Neuronal stem cell (in vitro differentiated cells): ENCODE measurements at regions not wholly inside any gene's neighbourhood (a gene's known extent, or its start where the extent isn't known, plus 50 kb on each side); places are given as distances from the start of the nearest gene placed in this dataset.

ENCODE experiments used
- DNase-seq: peaks from one replicate; pipeline ENCODE4 v3.0.0-alpha.2; 2013; ENCODE audit warnings: low spot score
- H2AFZ ChIP-seq: one replicate; pipeline ENCODE4 v1.6.1; 2013; ENCODE audit warnings: mild to moderate bottlenecking, low read length, inconsistent platforms
- H2AK5ac ChIP-seq: 2 replicates; pipeline ENCODE4 v1.6.1; 2013; ENCODE audit warnings: low read depth, mild to moderate bottlenecking, inconsistent platforms, low read length, moderate library complexity, mixed read lengths
- H2BK120ac ChIP-seq: 2 replicates; pipeline ENCODE4 v1.6.1; 2013; ENCODE audit warnings: low read depth, mild to moderate bottlenecking, inconsistent platforms, low read length, moderate library complexity, mixed read lengths
- H2BK12ac ChIP-seq: one replicate; pipeline ENCODE4 v1.6.1; 2013; ENCODE audit warnings: low read length, inconsistent platforms
- H2BK15ac ChIP-seq: 2 replicates; pipeline ENCODE4 v1.6.1; 2013; ENCODE audit warnings: mild to moderate bottlenecking, low read length, inconsistent platforms, mixed read lengths
- H2BK5ac ChIP-seq: one replicate; pipeline ENCODE4 v1.6.1; 2013; ENCODE audit warnings: inconsistent platforms, mild to moderate bottlenecking, low read length, moderate library complexity
- H3K14ac ChIP-seq: one replicate; pipeline ENCODE4 v1.6.1; 2013; ENCODE audit warnings: low read length, inconsistent platforms
- H3K18ac ChIP-seq: 2 replicates; pipeline ENCODE4 v1.6.1; 2013; ENCODE audit warnings: low read length, inconsistent platforms
- H3K23ac ChIP-seq: 2 replicates; pipeline ENCODE4 v1.6.1; 2013; ENCODE audit warnings: low read depth, mild to moderate bottlenecking, mixed read lengths, low read length, inconsistent platforms; ENCODE audit not compliant: poor library complexity
- H3K27ac ChIP-seq: replicated peaks from 3 replicates; pipeline ENCODE4 v1.5.1; 2013; ENCODE audit warnings: low read length, inconsistent platforms
- H3K27me3 ChIP-seq, 3 experiments: 2 replicates each; pipeline ENCODE4 v1.6.1; 2013; ENCODE audit warnings: low read length in 3 of 3, mild to moderate bottlenecking in 2 of 3, inconsistent platforms in 1 of 3, low read depth in 1 of 3, mixed read lengths in 1 of 3, moderate library complexity in 1 of 3; ENCODE audit not compliant: control insufficient read depth in 3 of 3, insufficient read depth in 3 of 3
- H3K36me3 ChIP-seq, 2 donors: replicated peaks in 1 of 2; 2 replicates each; pipeline ENCODE4 v1.6.1; 2013; ENCODE audit warnings: low read length in 2 of 2; ENCODE audit not compliant: control insufficient read depth in 2 of 2, insufficient read depth in 2 of 2
- H3K4ac ChIP-seq: 2 replicates; pipeline ENCODE4 v1.6.1; 2013; ENCODE audit warnings: inconsistent platforms, mild to moderate bottlenecking, low read length, moderate library complexity
- H3K4me1 ChIP-seq, 2 donors: 1 replicate in 1 of 2; 2 replicates in 1 of 2; pipeline ENCODE4 v1.6.1; 2013; ENCODE audit warnings: low read length in 2 of 2, low read depth in 1 of 2; ENCODE audit not compliant: control insufficient read depth in 2 of 2, insufficient read depth in 1 of 2
- H3K4me2 ChIP-seq: one replicate; pipeline ENCODE4 v1.6.1; 2013; ENCODE audit warnings: mild to moderate bottlenecking, low read length, inconsistent platforms; ENCODE audit not compliant: insufficient read depth, poor library complexity, severe bottlenecking
- H3K4me3 ChIP-seq, 2 donors: 2 replicates each; pipeline ENCODE4 v1.5.1; 2013; ENCODE audit warnings: low read length in 2 of 2, mild to moderate bottlenecking in 2 of 2, inconsistent platforms in 1 of 2, moderate library complexity in 1 of 2
- H3K79me1 ChIP-seq: one replicate; pipeline ENCODE4 v1.6.1; 2013; ENCODE audit warnings: low read depth, mild to moderate bottlenecking, inconsistent platforms, low read length, moderate library complexity
- H3K9ac ChIP-seq: one replicate; pipeline ENCODE4 v1.6.1; 2013; ENCODE audit warnings: mild to moderate bottlenecking, low read depth, low read length, inconsistent platforms; ENCODE audit not compliant: poor library complexity
- H3K9me3 ChIP-seq, 2 donors: replicated peaks in 1 of 2; 2 replicates each; pipeline versions ENCODE3 to v1.6.1; 2013; ENCODE audit warnings: low read length in 2 of 2, mild to moderate bottlenecking in 2 of 2, inconsistent platforms in 1 of 2, low read depth in 1 of 2, mixed read lengths in 1 of 2, moderate library complexity in 1 of 2; ENCODE audit not compliant: control insufficient read depth in 2 of 2, insufficient read depth in 1 of 2
- H4K8ac ChIP-seq: one replicate; pipeline ENCODE4 v1.6.1; 2013; ENCODE audit warnings: low read depth, mild to moderate bottlenecking, inconsistent platforms, low read length, moderate library complexity
- H4K91ac ChIP-seq: one replicate; pipeline ENCODE4 v1.6.1; 2013; ENCODE audit warnings: low read length, low read depth, mild to moderate bottlenecking, inconsistent platforms; ENCODE audit not compliant: poor library complexity
- WGBS, 2 donors: extraction: QIAGEN DNeasy Blood & Tissue Kit; methylation state at CpG; one replicate each; pipeline ENCODE4 v1.1.7; 2013; ENCODE audit warnings: missing lambda C conversion rate in 2 of 2, mixed read lengths in 1 of 2; ENCODE audit not compliant: insufficient read length in 2 of 2, insufficient replicate concordance in 1 of 2; ENCODE audit errors: extremely low coverage in 2 of 2; 5-methylcytosine and 5-hydroxymethylcytosine counted together

DNA sequence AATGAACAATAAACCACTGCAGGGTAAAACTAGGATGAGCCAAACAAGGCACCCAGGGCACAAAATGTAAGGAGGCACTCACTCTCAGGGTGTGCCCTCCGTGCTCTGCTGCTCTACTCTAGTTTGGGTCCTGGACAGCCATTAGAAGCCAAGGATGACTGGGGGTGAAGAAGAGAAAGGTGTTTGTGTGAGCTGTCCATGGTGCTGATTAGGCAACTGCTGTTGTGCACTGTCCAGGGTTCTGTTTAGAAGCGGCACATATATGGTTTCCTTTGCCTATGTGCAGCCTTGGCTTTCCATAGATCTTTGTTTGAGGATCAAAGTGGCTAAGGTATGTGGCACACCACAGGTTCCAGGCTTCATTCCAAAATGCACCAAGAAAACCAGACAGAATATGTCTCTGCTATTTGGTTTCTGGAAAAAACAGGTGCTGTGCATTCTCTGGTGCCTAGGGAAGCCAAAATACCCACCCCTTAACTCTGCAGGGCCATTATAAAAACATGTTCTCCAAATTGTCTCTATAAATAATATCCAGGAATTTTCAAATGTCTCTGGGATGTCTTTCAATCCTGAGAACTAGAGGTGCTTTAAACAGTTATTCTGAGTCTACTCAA lies 123.5 kb downstream of the CBLN1 start:
- Histone ChIP-seq H2BK120ac (no peak overlapping the region), H3K36me3 (no peaks in the 10 kb centered on the region), H2BK15ac (no peak overlapping the region), H4K8ac (no peak overlapping the region), H3K27ac (no peak overlapping the region), H2AFZ (no peak overlapping the region), H3K23ac (no peak overlapping the region), H3K4ac (no peak overlapping the region), H2BK5ac (no peak overlapping the region), H3K4me1 (no peaks in the 10 kb centered on the region), H3K27me3 (no peaks in the 10 kb centered on the region), H2BK12ac (no peak overlapping the region), H3K4me2 (no peak overlapping the region), H3K79me1 (no peaks in the 10 kb centered on the region), H3K4me3 (no peak overlapping the region), H3K9me3 (no peaks in the 10 kb centered on the region), H3K14ac (no peak overlapping the region), H3K18ac (no peak overlapping the region), H3K9ac (no peak overlapping the region), H2AK5ac (no peak overlapping the region), H4K91ac (no peak overlapping the region)
- no CpG with 5 or more reads among the region's 2 CpGs for WGBS, 2 donors
- DNase-seq = peak; percentile 82

DNA sequence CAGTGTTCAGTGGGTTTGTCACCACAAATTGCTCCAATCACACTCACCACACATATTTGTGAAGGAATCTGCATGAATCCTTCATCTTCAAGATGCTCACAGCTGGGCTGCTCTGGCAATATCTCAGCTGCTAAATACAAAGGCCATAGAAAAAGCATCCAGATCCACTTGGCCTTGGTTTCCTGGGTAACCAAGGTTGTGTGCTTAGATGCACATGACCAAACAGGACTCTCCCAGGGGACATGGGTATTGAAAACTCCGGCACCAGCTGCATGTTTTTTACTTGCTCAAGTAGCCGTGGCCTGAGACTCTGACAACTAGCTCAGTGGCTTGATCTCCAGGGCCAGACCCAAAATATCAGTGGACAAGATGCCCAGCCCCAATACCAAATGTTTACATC lies 131.3 kb downstream of the CBLN1 start:
- no peak overlapping the region for H2AK5ac ChIP-seq
- no peak overlapping the region for H2BK12ac ChIP-seq
- no peak for DNase-seq
- no peak overlapping the region for H3K18ac ChIP-seq
- no peak overlapping the region for H3K4me3 ChIP-seq
- no CpG with 5 or more reads among the region's 2 CpGs for WGBS, 2 donors
- no peaks in the 10 kb centered on the region for H3K4me1 ChIP-seq
- H3K27ac ChIP-seq = no peak overlapping the region
- H3K79me1 ChIP-seq = no peaks in the 10 kb centered on the region
- H3K23ac ChIP-seq = no peak overlapping the region
- no peak overlapping the region for H3K4me2 ChIP-seq
- H3K14ac ChIP-seq = no peak overlapping the region
- H2BK5ac ChIP-seq = no peak overlapping the region
- no peak overlapping the region for H4K91ac ChIP-seq
- H3K9ac ChIP-seq = no peak overlapping the region
- H3K4ac ChIP-seq = no peak overlapping the region
- H4K8ac ChIP-seq = no peak overlapping the region
- no peaks in the 10 kb centered on the region for H3K9me3 ChIP-seq
- H2AFZ ChIP-seq = no peak overlapping the region
- peaks cover 0 to 2% (median 0%) of the 10 kb centered on the region in 3 experiments for H3K27me3 ChIP-seq
- H3K36me3 ChIP-seq = no peaks in the 10 kb centered on the region
- H2BK120ac ChIP-seq = no peak overlapping the region
- H2BK15ac ChIP-seq = no peak overlapping the region

DNA sequence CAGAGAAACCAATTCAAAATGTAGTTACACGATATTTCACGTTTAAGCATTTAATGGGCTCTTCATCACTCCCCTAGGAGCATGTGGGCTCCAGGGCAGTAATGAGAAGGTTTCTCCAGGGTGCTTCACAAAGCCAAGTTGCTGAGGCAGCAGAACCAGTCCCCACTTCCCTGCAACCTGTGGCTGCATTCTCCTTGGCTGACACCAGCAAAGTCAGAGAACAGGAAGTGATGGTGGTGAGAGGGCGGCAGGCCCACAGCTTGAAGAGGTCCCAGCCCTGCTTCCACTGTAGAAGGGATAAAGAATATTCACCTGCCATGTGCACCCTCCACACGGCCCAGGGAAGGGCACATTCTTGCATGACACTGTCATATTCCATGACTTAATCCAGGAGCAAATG lies 133.2 kb downstream of the CBLN1 start:
- peak overlapping the region in 1 of 2 donors; percentile 48 for H3K4me3 ChIP-seq
- no peak overlapping the region for H2BK120ac ChIP-seq
- WGBS, 2 donors = no CpG with 5 or more reads among the region's 4 CpGs
- no peak overlapping the region for H2BK5ac ChIP-seq
- H3K14ac ChIP-seq = no peak overlapping the region
- H3K4me1 ChIP-seq = no peaks in the 10 kb centered on the region
- no peak overlapping the region for H3K4me2 ChIP-seq
- H3K9ac ChIP-seq = no peak overlapping the region
- H2BK15ac ChIP-seq = no peak overlapping the region
- H4K91ac ChIP-seq = no peak overlapping the region
- H3K36me3 ChIP-seq = no peaks in the 10 kb centered on the region
- H4K8ac ChIP-seq = no peak overlapping the region
- no peak overlapping the region for H2BK12ac ChIP-seq
- H3K79me1 ChIP-seq = no peaks in the 10 kb centered on the region
- H3K27ac ChIP-seq = no peak overlapping the region
- no peaks in the 10 kb centered on the region for H3K9me3 ChIP-seq
- no peak for DNase-seq
- H3K23ac ChIP-seq = no peak overlapping the region
- H3K18ac ChIP-seq = no peak overlapping the region
- H2AFZ ChIP-seq = no peak overlapping the region
- no peak overlapping the region for H2AK5ac ChIP-seq
- H3K4ac ChIP-seq = no peak overlapping the region
- peaks cover 0 to 2% (median 0%) of the 10 kb centered on the region in 3 experiments for H3K27me3 ChIP-seq

DNA sequence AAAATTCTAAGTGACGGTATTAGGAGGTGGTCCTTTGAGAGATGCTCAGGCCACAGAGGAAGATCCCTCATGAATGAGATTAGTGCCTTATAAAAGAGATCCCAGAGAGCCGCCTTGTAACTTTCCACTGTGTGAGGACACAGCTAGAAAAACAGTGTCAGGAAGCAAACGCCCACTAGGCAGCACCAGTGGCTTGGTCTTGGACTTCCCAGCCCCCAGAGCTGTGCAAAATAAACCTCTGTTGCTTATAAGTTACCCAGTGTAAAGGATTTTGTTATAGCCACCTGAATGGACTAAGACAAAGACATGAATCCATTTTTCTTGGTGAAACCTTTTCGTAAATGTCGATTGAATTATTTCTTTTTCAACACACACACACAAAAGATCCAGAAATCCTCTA lies 141.0 kb downstream of the CBLN1 start:
- H2BK5ac ChIP-seq = no peak overlapping the region
- H3K79me1 ChIP-seq = no peaks in the 10 kb centered on the region
- H4K8ac ChIP-seq = no peak overlapping the region
- H3K23ac ChIP-seq = no peak overlapping the region
- no peak for DNase-seq
- H3K9me3 ChIP-seq = peaks cover 0 to 3% of the 10 kb centered on the region in 2 donors
- no peaks in the 10 kb centered on the region for H3K4me1 ChIP-seq
- H3K27ac ChIP-seq = no peak overlapping the region
- H4K91ac ChIP-seq = no peak overlapping the region
- no CpG with 5 or more reads among the region's 5 CpGs for WGBS, 2 donors
- no peak overlapping the region for H3K4me2 ChIP-seq
- no peak overlapping the region for H2AK5ac ChIP-seq
- no peaks in the 10 kb centered on the region for H3K27me3 ChIP-seq
- H3K4me3 ChIP-seq = no peak overlapping the region
- H3K4ac ChIP-seq = no peak overlapping the region
- no peak overlapping the region for H2BK12ac ChIP-seq
- H3K9ac ChIP-seq = no peak overlapping the region
- no peak overlapping the region for H3K18ac ChIP-seq
- H2BK15ac ChIP-seq = no peak overlapping the region
- no peak overlapping the region for H3K14ac ChIP-seq
- H2BK120ac ChIP-seq = no peak overlapping the region
- H3K36me3 ChIP-seq = no peaks in the 10 kb centered on the region
- no peak overlapping the region for H2AFZ ChIP-seq
